Stimulated activated CD8-positive, alpha-beta memory T cell treated with anti-CD3 and anti-CD28 coated beads, Interleukin-15, amount 100 ng/mL, for 48 hours (primary cell): ENCODE measurements at regions not wholly inside any gene's neighbourhood (a gene's known extent, or its start where the extent isn't known, plus 50 kb on each side); places are given as distances from the start of the nearest gene placed in this dataset.

Experiments
- DNase-seq, 2 donors: peaks; one replicate each; pipeline ENCODE4 v3.0.0-alpha.2; 2020; ENCODE audit warnings: low read depth in 2 of 2

DNA sequence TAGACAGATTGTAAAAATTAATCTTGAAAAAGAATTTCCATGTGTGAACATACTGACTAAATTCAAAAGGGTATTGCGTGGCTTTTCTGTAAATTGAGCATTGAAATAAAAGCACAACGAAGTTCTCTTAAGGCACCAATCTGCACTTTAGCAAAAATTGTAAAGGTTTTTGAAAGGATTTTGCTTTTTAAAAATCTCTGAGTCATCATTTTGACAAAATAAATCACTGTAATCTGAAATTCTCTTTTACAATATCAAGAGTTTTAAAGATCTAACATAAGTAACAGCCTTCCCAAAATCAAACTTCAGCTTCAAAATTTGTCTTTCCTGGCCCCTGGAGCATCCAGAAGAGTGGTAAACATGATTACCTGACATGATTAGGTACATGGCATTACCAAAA lies 830.9 kb upstream of the AGA start:
- no peak for DNase-seq

- DNase-seq: no peak
Observed at GRCh38 chr4:178275671-178276360, 833.6 kb upstream of the AGA start.

GRCh38 chr4:178280362-178280761 lies 838.1 kb upstream of the AGA start:
- no peak for DNase-seq

GRCh38 chr4:178288462-178288861 lies 846.2 kb upstream of the AGA start:
- no peak for DNase-seq

DNA sequence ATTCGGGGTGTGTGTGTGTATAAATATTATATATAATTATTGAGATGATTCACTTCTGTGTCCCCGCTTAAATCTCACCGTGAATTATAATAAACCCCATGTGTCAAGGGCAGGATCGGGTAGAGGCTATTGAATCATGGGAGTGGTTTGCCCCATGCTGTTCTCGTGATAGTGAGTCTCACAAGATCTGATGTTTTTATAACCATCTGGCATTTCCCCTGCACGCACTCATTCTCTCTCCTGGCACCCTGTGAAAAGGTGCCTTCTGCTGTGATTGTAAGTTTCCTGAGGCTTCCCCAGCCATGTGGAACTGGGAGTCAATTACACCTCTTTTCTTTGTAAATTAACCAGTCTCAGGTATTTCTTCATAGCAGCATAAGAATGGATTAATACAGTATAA lies 851.4 kb upstream of the AGA start:
- DNase-seq: no peak

- no peak for DNase-seq
Observed at GRCh38 chr4:178296669-178297068, 854.4 kb upstream of the AGA start.

DNA sequence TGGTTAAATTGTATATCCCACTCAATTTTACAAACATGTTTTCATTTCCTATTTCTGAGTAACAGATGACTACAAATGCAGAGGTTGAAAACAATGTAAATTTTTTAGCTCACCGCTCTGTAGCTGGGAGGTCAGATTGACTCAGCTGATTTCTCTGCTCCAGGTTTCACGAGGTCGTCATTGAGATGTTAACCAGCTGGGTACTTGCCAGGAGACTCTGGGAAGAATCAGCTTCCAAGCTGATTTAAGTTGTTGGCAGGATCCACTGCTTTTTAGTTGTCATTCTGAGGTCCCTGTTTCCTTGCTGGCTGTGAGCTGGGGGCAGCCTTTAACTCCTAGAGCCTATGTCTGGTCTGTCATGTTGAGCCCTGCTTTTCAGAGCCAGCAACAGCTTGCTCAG lies 864.3 kb upstream of the AGA start:
- no peak for DNase-seq

DNA sequence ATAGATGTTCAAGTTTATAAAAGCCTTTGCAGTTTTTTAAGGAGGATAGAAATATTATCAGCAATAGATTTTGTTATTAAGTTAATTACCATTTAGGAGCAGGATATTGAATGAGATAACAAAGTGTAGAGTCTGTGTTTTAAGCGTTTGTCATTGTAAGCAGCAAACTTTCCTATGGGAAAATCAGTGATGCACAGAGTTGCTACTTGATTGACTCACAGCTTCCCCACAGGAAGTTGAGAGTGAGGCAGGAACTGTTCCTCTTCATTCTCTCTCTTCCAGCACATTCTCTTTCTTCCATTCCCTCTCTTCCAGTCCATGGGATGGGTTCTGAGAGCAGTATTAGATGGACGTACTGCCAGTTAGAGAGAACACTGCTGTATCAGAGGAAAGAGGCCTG lies 867.7 kb upstream of the AGA start:
- no peak for DNase-seq

GRCh38 chr4:178311997-178312396 lies 869.8 kb upstream of the AGA start:
- no peak for DNase-seq

- no peak for DNase-seq
Observed at GRCh38 chr4:178314287-178314686, 872.0 kb upstream of the AGA start.

- DNase-seq: no peak
Observed at GRCh38 chr4:178316211-178316610, 874.0 kb upstream of the AGA start.

DNA sequence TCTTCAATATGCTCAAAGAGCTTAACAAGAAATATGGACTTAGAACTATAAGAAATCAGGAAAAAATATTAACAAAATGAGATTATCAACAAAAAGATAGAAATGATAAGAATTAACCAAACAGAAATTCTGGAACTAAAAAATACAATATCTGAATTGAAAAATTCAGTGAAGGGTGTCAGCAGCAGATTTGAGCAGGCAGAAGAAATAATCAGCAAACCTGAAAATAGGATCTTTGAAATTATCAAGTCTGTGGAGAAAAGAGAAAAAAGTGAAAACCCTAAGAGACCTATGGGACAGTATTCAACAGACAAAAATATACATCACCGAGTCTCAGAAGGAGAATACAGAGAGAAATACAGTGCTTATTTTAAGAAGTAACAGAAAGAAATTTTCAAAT lies 877.8 kb upstream of the AGA start:
- DNase-seq: no peak

- DNase-seq: no peak
Observed at GRCh38 chr4:178322524-178323183, 880.4 kb upstream of the AGA start.

- no peak for DNase-seq
Observed at GRCh38 chr4:178329226-178329872, 887.1 kb upstream of the AGA start.

DNA sequence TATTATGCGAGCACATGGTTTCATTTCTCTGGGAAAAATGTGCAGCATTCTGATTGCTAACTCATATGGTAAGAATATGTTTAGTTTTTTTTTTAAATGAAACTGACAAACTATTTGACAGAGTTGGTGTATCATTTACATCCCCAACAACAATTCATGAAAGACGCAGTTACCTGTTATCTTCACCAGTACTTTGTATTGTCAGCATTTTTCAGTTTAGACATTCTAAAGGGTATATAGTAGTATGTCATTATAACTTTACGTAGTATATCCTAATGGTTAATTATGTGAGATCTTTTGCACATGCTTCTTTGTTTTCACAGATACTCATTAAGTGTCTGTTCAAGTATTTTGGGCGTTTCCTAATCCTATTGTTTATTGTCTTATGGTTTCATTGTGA lies 891.1 kb upstream of the AGA start:
- no peak for DNase-seq

GRCh38 chr4:178339769-178340168 lies 897.5 kb upstream of the AGA start:
- DNase-seq: no peak

- no peak for DNase-seq
Observed at GRCh38 chr4:178340468-178340867, 898.2 kb upstream of the AGA start.

- DNase-seq: no peak
Observed at GRCh38 chr4:178344096-178344495, 901.9 kb upstream of the AGA start.

DNA sequence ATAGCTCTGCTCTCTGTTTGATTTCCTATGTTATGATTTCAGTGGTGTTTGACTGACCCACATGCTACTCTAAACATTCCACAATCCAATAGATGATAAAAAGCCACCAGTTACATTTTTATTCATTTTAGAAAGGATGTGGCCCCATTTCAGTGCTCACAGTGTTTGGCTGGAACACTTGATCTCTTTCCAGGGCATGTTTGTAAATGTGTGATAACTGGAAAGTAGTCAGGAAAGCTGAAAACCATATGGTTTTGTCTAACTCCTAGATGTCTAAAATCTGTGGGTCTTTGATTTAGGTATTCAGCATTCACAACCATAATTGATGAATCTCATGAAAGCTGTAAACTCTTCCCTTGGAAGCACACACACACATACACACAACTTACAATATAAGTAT lies 904.9 kb upstream of the AGA start:
- no peak for DNase-seq

GRCh38 chr4:178349601-178350000 lies 907.4 kb upstream of the AGA start:
- no peak for DNase-seq

GRCh38 chr4:178351185-178351584 lies 908.9 kb upstream of the AGA start:
- DNase-seq: no peak

DNA sequence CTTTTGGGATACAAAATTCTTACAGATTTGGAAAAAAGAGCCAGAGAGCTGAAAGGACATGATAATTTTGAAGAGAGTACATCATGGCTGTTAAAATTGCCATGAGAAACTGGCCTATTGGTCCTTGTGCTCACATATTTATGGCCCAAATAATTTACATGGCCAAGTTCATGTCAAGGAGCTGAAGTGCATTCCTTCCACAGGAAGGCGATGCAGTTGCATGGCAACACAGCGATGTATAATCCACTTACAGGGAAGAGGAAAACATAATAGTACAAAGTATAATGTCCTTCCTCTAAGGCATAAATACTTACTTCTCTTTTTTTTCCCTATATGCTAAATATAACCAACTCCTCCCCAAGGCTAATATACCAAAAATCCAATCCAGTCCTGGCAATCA lies 914.5 kb upstream of the AGA start:
- no peak for DNase-seq

GRCh38 chr4:178385481-178385880 lies 943.2 kb upstream of the AGA start:
- no peak for DNase-seq
